ENCODE measurements at regions not wholly inside any gene's neighbourhood (a gene's known extent, or its start where the extent isn't known, plus 50 kb on each side); places are given as distances from the start of the nearest gene placed in this dataset.
A peak's percentile ranks its signal among the peaks of the same experiment; 100 is the strongest.

- DNase-seq, result peak; percentile 55
Measured at GRCh38 chr21:39105341-39105765, 77.9 kb downstream of the PSMG1 start.

- DNase-seq, result no peak
Measured at GRCh38 chr21:39104911-39105310, 78.3 kb downstream of the PSMG1 start.

DNA sequence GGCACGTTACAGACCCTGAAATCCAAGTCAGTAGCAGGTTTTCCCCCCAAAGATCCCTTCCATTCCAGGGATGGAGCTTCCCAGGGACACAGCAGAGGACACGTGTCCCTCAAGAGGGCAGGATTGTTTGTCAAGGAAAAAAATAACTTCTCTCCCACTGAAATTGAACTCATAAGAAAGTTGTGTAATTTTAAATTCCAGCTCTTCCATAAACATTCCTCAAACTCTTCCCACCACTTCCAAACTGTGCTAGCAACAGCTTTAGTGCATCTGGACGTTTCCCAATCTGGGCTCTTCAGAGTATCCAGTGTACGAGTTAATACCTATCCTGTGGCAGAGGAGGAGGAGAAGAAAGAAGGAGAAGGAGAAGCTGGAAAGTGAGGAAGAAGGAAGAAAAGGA is 79.6 kb downstream of the PSMG1 start:
- DNase-seq, result no peak

DNA sequence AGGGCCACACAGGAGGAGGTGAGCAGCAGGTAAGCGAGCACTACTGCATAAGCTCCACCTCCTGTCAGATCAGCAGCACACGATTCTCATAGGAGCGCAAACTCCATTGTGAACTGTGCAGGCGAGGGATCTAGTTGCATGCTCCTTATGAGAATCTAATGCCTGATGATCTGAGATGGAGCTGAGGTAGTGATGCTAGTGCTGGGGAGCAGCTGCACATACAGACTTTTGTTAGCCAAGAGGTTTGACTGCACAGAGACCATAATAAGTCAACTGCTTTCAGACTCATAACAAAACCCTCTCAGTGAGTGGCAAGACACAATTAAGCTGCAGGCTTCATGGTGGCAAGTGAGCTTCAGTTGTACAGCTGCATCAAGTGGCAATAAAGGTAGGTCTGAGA is 83.4 kb downstream of the PSMG1 start:
- no peak for DNase-seq

- no peak for DNase-seq
Measured at GRCh38 chr21:39098696-39099200, 84.5 kb downstream of the PSMG1 start.

DNA sequence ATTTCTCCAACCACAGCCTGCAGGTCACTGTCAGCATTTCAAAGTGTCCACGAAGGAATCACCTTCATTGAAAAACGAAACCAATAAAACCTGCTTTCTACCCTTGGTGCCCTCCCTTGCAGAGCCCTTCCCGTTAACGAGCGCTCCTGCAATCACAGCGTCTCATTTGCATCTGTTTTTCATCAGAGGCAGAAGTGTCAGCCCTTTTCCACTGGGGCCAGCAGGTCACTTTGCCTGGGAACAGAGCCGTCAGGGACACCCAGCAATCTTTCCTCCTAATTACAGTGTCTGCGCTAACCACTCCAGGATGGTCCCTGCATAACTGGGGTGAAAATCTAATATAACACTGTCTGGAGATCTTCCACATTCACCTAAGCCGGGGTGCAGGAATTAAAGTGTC is 85.3 kb downstream of the PSMG1 start:
- no peak for DNase-seq

DNA sequence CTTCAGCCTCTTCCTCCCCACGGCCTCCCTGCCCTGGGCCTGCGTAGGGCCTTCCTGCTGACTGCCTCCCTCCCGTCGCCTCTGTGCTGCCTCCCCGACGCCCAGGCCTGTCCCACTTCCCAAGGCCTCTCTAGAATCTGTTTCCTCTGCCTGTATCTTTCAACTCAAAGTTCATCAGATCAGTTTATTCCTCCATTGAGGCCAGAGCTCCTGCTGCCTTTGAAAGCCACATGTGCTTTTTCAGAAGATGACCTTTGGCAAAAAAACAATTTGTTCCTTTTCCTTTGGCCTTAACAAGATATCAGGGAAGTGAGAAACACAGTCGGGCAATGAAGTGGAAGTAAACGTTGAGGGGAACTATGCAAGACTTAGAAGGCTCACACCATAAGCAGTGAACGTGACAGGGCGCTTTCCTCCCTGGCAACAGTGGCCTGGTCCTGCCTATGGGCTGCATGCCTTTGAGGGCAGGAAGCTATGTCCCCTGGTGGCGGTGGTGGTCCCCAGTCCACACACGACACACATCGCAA is 85.9 kb downstream of the PSMG1 start:
- peak; percentile 91 for DNase-seq

- no peak for DNase-seq
Measured at GRCh38 chr21:39096754-39097153, 86.5 kb downstream of the PSMG1 start.

GRCh38 chr21:39095681-39096080 is 87.6 kb downstream of the PSMG1 start:
- no peak for DNase-seq

- DNase-seq, result peak; percentile 89
Measured at GRCh38 chr21:39094847-39095579, 88.2 kb downstream of the PSMG1 start.

- peak; percentile 95 for DNase-seq
Measured at GRCh38 chr21:39094087-39094780, 89.0 kb downstream of the PSMG1 start.

DNA sequence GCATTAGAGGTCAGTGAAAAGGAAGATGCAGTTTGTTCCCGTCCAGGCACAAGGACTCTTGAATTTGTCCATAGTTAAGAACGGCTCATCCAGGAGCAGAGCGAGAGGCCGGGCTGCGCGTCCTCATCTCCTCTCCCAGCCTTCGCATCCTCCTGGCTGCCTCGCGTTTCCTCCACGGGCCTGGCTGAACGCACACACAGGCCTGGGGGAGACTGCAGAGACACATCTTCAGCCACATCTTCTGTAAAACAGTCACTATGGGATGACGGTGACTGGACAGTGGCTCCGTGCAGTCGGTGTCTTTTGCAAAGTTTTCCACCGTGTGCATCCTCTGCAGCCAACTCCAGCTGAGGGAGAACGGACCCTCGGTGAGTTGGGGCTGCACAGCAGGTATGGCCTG is 89.7 kb downstream of the PSMG1 start:
- DNase-seq, result no peak

GRCh38 chr21:39088831-39089380 is 94.3 kb downstream of the PSMG1 start:
- DNase-seq, result peak; percentile 36

GRCh38 chr21:39088031-39088370 is 95.2 kb downstream of the PSMG1 start:
- DNase-seq, result no peak

DNA sequence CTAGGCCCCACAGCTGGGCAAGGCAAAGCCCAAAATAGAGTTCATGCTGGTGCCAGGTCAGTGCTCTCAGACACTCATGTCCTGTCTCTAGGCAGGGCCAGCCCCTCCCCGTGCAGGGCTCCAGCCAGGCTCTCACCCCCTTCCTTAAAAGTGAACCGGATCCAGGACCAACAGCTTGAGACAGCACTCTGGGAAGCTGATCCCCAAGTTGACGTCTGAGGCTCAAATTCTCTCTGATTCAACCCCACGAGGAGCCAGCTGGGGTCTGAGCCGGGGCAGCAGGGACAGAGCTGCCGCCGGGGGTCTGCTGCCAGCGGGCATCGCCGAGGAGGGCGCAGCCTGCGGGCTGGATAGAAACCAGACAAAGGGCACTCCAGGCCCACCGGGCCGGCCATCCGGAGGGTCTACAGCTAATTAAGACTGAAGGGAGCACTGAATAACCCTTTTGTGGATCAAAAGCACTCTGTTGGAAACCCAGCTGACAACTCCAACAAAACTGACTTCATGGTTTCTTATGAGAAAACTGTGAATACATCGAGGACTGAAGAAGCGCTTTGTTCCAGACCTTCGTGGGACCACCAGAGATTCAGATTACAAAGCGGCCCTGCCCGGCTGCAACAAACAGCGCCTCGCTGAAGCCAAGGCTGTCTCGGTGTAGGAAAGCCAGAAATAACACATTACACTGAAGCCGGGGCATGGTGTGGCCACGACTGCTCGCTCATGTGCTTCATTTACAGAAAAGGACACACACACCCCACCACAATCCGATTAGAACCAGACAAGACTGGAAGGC is 95.8 kb downstream of the PSMG1 start:
- no peak for DNase-seq

GRCh38 chr21:39086547-39086946 is 96.7 kb downstream of the PSMG1 start:
- DNase-seq, result no peak

DNA sequence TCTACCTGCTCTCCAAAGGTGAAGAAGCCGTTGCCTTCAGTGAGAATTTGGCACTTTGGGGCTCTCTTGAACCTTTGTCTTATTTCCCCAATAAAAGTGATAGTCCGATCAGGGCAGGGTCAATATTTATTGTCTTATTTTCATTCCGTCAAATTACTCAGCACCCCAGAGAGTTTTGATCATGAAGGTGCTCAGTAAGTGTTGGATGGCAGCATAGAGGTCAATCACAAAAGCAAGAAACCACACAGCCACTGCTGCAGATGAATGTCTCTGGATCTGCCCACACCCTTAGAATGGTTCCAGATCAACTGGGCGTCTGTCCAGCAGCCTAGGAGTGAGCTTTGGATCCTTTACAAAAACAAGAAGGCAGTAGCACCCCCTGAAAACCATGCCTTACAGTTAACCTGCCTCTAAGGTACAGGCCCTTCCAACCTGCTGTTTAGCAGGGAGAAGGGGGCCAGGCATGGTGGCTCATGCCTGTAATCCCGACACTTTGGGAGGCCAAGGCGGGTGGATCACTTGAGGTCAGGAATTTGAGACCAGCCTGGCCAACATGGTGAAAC is 97.3 kb downstream of the PSMG1 start:
- DNase-seq, result no peak

GRCh38 chr21:39084979-39085729 is 98.1 kb downstream of the PSMG1 start:
- DNase-seq, result no peak

DNA sequence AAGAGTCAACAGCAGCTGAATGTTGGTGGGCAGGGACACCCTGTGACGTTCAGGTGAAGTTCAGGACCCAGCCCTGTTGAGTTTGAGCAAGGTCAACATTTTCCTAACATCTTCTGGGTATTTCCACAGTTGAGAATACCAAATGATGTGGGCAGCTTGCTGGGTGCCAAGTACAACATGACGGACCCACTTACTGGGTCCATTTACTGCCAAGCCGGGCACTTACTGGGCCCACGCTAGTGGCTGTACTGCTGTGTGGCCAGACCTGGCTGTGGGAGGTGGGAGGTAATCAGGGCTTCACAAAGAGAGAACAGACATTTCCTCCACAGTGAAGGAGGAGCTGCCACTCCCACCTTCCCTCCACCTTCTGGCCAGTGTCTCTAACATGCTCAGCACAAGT is 99.2 kb downstream of the PSMG1 start:
- DNase-seq, result no peak

GRCh38 chr21:39083377-39084008 is 99.8 kb downstream of the PSMG1 start:
- DNase-seq, result peak; percentile 68

- no peak for DNase-seq
Measured at GRCh38 chr21:39082656-39083376, 100.4 kb downstream of the PSMG1 start.
